GM13976 (cell line): ENCODE measurements at regions not wholly inside any gene's neighbourhood (a gene's known extent, or its start where the extent isn't known, plus 50 kb on each side); places are given as distances from the start of the nearest gene placed in this dataset.

Experiments
- DNase-seq: peaks from one replicate; pipeline ENCODE4 v3.0.0; 2012; ENCODE audit warnings: low spot score
- in situ Hi-C: fragments of 300-500 bp; cut with MboI; formaldehyde crosslinking; loops from one replicate; pipeline ENCODE4 v1.12.0; 2022; ENCODE audit warnings: low sequenced_read_pairs, mixed read lengths, inconsistent platforms; ENCODE audit not compliant: unreplicated experiment
- TF ChIP-seq, protein P1 (sequence below): IDR thresholded peaks from 2 replicates; pipeline ENCODE4 v1.5.1; 2012; ENCODE audit warnings: borderline replicate concordance, mild to moderate bottlenecking; ENCODE audit not compliant: insufficient read depth; ENCODE audit errors: extremely low read depth, missing control alignments, control extremely low read depth

DNA sequence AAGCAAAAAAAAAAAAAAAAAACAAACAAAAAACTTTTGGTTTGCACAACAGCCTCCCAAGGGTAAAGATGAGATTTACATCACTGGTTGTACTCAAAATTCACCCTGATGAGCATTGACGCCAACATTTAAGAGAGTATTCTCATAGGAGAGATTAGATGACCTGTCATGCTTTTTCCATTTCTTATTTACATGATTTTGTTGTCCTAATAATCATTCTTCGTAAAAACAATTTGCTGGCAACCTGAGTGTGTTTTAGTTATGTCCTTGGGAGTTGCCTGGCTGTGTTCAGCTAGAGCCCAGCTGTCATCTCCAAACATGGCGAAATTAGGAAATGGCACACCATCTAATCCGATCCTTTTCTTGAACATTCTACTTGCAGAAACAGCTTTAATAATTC, 186.4 kb upstream of the MRPS30 start:
- no peak for DNase-seq
- in situ Hi-C loops = no loop called here
- TF ChIP-seq, protein P1, sequence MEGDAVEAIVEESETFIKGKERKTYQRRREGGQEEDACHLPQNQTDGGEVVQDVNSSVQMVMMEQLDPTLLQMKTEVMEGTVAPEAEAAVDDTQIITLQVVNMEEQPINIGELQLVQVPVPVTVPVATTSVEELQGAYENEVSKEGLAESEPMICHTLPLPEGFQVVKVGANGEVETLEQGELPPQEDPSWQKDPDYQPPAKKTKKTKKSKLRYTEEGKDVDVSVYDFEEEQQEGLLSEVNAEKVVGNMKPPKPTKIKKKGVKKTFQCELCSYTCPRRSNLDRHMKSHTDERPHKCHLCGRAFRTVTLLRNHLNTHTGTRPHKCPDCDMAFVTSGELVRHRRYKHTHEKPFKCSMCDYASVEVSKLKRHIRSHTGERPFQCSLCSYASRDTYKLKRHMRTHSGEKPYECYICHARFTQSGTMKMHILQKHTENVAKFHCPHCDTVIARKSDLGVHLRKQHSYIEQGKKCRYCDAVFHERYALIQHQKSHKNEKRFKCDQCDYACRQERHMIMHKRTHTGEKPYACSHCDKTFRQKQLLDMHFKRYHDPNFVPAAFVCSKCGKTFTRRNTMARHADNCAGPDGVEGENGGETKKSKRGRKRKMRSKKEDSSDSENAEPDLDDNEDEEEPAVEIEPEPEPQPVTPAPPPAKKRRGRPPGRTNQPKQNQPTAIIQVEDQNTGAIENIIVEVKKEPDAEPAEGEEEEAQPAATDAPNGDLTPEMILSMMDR = no peak

DNA sequence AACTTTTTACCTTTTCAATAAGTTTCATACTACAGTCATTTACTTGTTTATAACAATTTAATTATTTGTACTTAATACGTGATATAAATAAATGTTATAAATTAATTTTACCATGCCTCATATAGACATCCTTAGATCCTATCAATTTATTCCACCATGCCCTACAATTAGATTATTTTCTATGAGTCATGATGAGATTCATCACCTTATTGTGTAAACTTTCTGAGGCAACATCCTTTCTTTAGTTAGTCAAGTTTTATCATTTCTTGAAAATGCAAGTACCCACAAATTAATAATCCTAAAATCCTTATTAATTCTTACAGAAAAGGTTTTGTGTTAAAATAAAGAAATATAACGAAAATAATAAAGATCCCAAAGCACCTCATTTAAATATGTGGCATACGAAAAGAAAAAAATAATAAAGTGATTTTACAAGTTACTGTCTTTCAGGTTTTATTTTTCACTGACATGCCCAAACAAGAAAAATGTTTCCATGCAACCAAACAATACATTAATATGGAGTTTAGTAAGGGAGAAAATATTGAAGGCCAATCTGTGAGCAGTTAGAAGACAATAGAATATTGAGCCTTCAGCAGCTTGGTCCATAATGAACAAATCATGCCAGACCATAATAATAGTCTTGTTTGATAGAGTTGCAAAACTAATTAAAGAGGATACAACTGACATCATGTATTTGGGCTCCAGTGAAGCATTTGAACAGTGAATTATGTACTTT, 188.7 kb upstream of the MRPS30 start:
- in situ Hi-C loops = no loop called here
- DNase-seq = no peak
- TF ChIP-seq, protein P1 = no peak

DNA sequence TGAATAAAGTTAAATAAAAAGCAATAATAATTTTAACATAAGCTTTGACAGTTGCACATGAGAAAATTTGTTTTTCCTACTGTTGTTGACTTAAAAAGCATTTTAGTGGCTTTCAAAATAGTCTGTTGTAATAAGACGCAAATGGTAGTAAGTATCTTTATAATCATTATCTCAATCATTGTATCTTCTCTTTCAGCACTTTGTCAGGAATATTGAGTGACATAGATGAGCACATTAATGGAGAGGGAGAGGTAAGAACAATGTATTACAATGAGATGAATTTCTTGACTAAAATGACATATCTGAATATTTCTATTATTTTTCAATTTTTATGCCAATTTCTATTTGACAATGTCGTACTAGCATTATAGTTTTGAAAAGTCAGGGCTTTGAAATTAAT, 193.9 kb upstream of the MRPS30 start:
- no peak for DNase-seq
- in situ Hi-C loops = no loop called here

DNA sequence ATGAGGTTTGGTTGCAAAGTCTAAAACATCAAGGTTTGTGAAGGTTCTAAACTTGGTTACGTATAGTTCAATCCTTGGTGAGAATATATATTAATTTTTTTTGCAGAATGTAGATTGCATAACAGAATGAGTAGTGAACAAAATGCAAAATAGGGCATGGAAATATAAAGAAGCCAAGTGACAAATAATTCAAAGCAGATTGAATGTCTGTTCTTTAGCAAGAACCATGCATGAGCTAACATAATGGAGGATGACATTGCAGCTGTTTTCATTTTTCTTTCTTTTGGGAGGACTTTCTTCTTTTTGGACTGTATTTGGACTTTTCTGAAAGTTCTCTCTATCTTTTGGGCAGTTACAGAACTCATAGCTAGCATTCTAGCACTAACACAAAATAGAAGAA, 194.8 kb upstream of the MRPS30 start:
- TF ChIP-seq, protein P1 = no peak
- in situ Hi-C loops = no loop called here
- DNase-seq = no peak

More for the DNA sequence above, 193.9 kb upstream of the MRPS30 start:
- TF ChIP-seq, protein P1 = no peak

GRCh38 chr5:44605926-44606325, 202.8 kb upstream of the MRPS30 start:
- TF ChIP-seq, protein P1 = no peak
- DNase-seq = no peak
- in situ Hi-C loops = no loop called here

DNA sequence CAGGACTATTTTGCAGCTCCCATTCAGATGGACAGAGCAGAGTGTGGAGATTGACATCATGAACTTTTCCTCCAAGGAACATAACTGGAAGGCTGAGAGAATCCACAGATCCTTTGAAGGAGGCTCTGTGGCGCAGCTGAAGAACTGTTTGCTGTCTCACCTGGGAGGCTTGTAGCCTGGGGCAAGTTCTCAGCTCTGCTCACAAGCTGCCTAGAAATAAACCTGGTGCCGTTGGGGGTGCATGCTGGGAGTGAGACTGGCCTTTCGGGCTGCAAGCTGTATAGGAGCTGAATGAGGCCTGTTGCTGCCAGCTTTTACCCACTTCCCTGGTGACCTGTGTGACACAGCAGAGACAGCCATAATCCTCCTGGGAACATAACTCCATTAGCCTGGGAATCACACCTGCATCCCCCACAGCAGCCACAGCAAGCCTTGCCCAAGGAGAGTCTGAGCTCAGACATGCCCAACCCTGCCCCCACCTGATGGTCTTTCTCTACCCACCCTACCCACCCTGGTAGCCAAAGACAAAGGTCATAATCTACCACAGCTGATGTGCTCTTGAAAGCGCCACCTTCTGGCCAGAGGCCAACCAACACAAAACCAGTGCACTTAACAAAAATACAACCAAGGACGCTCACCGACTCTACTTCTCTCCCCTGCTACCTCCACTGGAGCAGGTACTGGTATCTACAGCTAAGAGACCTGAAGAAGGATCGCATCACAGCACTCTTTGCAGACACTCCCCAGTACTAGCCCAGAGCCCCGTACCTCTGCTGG, 205.1 kb upstream of the MRPS30 start:
- no peak for DNase-seq
- TF ChIP-seq, protein P1 = peak; percentile 5
- in situ Hi-C loops = no loop called here
